Muscle of arm (tissue), 1 donor: ENCODE measurements at regions not wholly inside any gene's neighbourhood (a gene's known extent, or its start where the extent isn't known, plus 50 kb on each side); places are given as distances from the start of the nearest gene placed in this dataset.
"Not testable (repeated sequence)": the region's sequence is repeated elsewhere in the genome, so short reads cannot be mapped to it uniquely, and the experiment has no call there.

ENCODE experiments used
- DNase-seq: peaks from one replicate; pipeline ENCODE4 v3.0.0-alpha.2; 2013

DNA sequence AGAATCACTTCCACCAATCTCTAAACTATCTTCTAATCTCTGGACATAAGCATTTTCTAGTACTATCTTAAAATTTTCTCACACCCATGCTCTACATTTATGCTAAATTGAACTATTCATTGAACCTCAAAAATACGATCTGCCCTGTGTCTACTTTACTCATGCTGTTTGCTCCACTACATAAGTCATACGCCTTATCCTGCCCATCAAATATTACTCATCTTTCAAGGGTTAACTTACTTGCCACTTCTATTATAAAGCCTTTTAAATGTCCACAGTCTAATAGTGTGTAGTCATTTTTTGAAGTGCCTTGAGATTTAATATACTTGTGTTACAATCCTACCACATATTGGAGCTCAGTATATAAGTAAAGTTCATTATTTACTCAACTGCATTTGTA, 727.7 kb upstream of the SLIT2 start:
- DNase-seq: no peak

DNA sequence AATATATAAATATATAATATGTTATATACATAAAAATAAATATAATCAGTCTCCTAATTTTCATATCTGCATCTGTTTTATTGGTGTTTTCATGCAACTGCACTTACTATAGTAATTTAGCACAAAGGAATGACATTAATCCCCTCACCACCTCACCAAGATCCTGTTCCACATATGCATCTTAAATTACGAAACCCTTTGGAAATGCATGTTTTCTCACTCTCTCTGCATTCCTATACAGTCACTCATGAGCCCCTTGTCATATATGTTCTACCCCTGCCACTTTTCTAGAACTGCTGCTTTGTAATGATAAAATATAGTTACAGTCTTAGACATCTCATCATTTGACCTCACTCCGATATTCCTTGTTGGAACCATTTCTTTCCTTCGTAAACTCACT, 728.7 kb upstream of the SLIT2 start:
- no peak for DNase-seq

DNA sequence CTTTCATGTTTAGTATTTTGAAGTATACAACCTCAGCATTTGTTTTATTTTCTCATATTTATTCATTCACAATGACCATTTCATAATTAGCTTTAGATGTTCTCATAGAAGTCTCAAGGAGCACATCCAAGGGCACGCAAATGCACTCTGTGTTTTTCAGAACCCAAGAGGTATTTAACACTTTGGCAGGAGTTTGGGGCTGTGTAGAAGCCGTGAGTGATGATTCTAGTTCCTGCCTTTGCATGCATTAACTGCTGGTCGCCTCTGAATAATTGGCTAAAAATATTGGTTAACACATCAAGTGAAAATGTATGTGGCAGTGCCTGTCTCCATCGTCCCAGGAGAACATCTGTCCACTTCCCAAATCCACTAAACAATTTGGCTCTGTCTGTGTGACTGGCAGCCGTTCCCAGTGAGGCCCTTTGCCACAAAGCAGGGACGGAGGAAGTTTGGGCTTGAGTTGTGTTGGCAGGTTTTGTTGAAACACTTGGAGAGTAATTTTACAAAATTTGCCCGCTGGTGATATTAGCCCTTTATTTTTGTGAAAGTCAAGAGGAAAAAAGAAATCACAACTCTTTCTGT, 730.7 kb upstream of the SLIT2 start:
- peak; percentile 9 for DNase-seq

DNA sequence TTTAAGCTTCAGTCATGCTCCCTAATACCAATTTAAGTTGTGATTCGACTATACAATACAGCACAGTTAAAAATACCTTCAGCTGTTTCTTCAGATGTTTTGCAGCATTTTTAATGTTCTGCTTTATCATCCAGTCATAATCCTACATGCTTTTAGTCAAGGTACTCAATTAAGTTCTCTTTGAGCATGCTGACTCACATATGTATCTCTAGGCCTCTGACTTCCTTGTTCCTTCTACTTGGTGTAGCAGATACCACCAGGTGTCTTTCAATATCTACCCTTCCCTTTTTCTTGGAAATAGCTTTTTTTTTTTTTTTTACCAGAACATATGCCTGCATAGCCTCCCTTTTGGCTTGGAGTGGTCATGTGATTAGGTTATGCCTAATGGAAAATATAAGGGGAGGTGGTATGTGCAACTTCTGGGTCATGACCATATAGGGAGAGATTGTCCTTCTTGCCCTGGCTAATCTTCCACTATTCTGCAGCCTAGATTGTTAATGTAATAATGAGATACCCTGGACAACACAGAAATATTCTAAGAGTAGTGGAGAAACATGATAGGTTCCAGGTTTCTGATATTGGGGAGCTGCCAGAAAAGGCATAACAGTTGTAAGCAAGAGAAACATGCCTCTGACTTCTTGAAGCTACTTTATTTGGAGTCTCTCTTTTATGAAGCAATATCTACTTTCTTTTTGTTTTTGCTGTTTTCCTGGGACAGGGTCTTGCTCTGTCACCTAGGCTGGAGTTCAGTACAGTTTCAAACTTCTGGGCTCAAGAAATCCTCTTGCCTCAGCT, 737.2 kb upstream of the SLIT2 start:
- no peak for DNase-seq

DNA sequence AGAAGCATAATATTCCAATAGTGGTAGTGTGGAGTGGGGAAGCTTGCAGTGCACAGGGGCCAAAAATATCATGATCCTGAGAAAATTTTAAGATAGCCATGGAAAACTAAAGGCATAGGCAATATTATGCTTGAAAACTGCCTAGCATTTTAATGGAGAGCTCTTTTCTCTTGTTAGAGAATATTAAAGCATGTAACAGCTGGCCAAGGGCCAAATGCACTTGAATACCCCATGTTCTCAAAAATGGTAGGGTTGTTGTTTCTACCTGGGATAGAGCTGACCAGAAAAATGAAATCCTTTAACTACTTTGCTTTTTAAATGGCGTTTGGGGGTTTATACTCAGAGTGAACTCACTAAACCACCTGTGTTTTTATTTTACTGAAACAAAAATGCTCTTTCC, 739.6 kb upstream of the SLIT2 start:
- no peak for DNase-seq

DNA sequence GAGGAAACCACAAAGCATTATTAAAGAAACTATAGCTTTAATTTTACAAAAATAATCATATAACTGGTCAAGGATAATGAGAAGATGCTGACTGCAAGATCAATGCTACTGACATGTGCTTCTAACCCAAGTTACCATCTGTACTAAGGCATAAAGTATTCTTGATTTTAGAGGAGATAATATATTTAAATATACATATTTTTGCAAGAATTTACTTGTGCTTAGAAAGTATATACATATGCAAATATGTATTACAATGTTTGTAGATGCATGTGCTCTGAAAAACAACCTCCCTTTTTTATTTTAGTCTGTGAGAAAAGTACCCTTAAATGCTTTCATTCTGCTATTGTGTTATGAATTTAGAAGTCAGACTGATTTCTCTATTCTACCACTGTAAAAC, 740.7 kb upstream of the SLIT2 start:
- no peak for DNase-seq

DNA sequence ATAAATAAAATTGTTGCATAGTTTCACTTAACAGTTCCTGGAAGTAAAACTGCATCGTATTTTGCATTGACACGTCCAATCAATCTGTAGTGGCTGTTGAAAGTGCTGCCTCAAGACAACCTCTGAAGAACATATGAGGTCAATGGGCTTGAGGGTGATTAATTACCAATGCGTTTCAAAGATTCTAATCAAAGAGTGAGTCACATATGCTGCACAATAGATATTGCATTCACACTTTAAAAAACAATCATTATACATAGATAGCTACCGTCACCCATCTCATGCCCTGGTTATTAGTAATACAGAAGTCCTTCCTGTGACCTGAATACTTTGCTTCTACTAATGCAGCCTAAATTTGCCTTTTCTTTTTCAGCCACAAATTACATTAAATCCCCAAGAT, 743.3 kb upstream of the SLIT2 start:
- DNase-seq: no peak

DNA sequence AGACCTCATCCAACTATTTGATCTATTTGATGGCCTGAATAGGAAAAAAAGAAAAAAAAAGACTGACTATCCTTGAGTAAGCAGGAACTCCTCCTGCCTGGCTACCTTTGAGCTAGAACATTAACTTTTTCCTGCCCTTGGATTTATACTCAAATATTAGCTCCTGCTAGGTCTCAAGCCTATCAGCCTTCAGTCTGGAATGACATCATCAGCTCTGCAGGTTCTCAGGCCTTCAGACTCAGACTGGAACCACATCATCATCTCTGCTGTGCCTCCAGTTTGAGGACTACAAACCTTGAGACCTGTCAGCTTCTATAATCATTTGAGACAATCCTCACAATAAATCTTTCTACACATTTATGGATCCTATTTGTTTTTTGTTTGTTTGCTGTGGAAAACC, 754.0 kb upstream of the SLIT2 start:
- DNase-seq: no peak

DNA sequence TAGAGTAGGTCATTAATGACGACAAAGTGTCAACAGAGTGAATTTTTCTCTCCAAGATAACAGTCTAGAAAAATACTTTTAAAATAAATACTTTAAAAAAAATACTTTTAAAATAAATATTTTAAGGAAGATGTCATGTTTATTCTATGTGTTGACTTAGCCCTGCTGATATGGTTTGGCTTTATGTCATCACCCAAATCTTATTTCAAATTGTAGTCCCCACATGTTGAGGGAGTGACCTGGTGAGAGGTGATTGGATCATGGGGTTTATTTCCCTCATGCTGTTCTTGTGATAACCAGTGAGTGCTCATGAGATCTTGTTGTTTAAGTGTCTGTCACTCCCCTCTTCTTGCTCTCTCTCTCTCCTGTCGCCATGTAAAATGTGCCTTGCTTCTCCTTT, 754.9 kb upstream of the SLIT2 start:
- no peak for DNase-seq

DNA sequence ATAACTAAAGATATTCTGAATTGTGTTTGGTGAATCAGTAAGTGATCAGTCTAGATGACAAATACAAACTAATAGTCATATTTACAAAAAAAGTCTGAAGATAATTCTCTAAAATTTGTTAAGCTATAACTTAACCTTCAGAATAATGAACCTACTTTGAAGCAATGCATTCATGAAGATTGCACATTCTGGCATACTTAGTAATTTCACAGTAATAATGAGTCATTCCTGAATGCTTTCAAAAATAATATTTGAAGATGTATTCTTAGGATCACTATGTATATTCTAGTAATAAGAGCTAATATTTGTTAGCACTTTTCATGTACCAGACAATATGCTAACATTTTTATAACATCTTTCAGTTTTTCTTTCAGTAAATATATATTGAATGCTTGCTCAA, 756.7 kb upstream of the SLIT2 start:
- no peak for DNase-seq

DNA sequence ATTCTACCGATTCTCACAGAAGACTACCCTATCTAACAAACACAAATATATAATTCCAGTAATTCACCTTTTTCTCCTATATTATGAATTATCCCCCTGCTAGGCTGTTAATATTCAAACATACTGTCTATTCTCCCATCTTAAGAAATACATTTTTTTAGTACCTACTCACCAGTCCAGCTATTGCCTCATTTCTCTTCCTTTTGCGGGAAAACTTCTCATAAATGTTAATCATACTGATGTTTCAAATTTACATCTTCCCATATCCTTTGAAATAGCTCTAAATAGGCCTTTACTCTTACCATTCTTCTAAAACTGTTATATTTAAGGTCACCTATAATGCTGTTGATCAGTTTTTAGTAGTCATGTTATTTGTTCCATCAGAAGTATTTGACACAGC, 759.1 kb upstream of the SLIT2 start:
- DNase-seq: no peak

DNA sequence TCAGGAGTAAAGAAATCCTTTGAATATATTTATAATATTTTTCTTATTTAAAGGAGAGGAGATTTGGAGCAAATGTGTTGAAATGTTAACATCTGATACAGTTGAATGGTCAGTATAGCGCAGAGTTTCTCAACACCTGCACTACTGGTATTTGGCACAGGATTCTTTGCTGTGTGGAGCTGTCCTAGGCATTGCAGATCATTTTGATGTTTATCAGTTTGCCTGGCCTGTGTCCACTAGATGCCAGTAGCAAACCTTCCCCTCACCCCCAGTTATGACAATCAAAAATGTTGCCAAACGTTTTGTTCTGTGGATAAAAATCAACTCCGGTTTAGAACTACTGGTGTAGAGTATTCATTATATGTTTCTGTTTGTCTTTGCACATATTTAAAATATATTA, 765.3 kb upstream of the SLIT2 start:
- no peak for DNase-seq

DNA sequence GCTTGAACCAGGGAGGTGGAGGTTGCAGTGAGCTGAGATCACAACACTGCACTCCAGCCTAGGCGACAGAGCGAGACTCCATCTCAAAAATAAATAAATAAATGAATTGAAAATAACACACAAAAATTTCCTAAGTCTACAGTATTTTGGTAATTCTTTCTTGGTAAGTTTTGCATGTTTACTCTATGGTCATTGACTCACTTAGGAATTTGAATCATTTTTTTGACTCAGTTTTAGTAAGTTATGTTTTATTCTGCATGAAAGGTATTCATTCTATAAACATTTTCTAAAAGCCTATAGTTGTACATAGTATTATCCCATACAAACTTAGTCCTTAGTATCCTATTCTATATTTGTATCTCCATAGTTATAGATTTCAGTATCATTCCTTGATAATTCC, 772.9 kb upstream of the SLIT2 start:
- DNase-seq: no peak

DNA sequence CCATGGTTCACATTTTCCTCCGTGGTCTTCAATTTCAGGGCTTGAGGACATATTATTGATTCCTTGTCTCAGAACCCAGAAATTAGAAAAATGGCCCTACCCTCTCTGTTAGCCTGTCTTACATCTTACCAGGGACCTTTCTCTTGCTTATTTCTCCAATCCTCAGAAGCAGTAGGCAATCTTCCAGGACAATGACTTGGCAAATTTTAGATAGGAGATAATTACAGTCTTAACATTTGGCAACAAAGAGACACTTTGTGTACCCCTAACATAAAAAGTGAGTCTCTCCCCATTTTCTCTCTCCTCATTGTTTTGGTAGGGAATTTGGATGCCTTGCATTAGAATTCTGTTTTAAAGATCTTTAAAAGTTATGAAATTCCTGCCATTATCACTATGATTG, 778.1 kb upstream of the SLIT2 start:
- DNase-seq: no peak

DNA sequence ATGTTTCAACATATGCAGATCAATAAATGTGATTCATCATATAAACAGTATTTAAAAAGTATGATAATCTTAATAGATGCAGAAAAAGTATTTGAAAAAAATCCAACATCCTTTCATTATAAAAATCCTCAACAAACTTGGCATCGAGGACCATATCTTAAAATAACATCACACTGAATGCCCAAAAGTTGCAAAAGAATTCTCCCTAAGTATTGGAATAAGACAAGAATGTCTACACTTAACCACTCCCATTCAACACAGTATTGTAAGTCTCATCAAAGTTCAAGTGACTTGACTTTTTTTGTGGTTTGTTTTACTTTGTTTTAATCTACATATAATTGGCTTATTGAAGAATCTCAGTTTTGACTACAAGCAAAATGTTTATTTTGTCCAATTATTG, 779.0 kb upstream of the SLIT2 start:
- no peak for DNase-seq

DNA sequence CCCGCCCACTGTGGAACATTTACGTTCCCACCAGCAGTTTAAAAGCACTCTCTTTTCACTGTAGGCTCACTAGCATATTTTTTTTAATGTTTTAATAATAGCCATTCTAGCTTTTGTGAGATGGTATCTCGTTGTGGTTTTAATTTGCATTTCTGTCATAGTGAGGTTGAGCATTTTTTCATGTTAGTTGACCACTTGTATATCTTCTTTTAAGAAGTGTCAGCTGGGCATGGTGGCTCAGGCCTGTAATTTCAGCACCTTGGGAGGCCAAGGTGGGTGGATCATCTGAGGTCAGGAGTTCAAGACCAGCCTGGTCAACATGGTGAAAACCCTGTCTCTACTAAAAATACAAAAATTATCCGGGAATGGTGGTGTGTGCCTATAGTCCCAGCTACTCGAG, 781.7 kb upstream of the SLIT2 start:
- DNase-seq: not testable (repeated sequence)

DNA sequence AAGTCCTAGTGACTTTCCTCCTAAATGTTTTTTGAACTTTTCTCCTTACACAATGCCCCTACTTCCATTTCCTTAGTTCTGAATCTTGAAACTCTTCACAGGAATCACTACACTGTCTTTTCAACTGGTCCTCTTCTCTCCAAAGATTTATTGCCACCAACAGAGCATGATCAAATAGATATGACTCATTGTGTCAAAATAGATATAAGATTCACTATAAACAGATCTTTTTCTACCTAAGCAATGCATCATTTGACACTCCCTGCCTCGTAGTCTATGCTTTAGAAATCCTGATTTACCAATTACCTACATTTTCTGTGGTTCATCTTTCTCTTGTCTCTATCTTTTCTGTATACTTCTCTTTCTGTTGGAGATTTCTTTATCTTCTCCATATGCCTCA, 789.6 kb upstream of the SLIT2 start:
- DNase-seq: no peak

DNA sequence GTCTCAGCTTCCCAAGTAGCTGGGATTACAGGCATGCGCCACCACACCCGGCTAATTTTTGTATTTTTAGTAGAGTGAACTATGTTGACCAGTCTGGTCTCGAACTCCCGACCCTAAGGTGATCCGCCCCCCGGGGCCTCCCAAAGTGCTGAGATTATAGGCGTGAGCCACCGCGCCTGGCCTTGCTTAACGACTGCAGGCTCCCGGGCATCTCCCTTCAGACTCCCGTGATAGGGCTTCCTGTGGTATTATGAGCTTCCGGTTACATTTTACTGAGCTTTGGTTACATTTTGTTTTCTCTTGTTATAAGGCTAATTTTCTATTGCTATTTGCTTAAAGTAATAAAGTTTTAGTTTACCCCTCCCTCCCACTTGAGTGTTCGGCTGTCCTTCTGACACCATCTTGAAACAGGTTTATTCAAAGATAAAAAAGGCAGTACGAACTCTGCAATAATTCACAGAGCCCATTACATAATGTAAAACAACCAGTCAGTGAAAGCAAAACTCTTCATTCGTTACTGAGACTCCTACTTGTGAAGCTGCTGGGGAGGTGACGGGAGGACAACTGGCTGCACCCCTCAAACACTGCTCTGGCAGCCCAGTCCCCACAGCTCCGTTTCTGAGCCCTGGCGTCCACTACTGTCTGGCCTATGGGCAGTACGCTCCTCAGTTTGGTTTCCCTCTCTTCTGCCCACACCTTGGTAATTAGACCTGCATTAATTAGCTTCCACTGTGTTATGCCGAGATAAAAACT, 795.7 kb upstream of the SLIT2 start:
- no peak for DNase-seq

DNA sequence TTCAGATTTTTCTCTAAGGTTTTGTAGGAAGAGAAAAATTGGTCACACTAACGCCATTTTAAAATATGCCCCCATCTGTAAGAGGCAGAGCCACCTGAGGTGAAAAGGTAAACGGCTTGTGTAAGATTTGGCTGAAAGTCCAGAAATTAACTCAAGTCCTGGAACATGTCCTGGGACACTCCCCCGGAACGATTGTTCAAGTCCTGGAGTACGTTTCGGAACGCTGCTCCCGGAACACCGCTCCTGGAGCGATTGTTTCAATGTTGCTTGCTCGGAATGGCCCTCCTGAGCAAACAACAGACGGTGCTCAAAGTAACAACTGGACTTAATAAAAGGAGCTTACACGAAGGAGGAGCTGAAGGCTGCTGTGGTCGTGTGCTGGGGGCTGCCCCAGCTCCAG, 796.5 kb upstream of the SLIT2 start:
- no peak for DNase-seq

DNA sequence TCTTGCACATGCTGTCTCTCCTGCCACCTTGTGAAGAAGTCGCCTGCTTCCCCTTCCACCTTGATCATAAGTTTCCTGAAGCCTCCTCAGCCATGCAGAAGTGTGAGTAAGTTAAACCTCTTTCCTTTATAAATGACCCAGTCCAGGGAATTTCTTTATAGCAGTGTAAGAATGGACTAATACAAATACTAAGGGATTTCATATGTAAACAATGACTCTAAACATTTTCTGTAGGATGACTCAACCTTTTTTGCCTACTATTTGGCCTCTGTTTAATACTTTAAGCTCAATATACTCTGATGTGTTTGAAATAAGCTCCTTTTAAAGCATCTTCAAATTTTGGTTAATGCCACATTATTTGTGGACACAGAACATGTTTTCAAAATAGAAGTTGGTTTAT, 813.5 kb upstream of the SLIT2 start:
- DNase-seq: no peak

DNA sequence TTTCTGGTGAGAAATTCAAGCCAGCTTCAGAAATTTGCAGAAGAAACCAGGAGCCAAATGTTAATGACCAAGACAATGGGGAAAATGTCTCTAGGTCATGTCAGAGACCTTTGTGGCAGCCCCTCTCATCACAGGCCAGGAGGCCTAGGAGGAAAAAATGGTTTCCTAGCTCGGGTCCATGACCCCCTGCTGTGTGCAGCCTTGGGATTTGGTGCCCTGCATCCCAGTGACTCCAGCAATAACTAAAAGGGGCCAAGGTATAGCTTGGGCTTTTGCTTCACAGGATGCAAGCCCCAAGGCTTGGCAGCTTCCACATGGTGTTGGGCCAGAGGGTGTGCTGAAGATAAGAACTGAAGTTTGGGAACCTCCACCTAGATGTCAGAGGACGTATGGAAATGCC, 814.7 kb upstream of the SLIT2 start:
- DNase-seq: no peak

DNA sequence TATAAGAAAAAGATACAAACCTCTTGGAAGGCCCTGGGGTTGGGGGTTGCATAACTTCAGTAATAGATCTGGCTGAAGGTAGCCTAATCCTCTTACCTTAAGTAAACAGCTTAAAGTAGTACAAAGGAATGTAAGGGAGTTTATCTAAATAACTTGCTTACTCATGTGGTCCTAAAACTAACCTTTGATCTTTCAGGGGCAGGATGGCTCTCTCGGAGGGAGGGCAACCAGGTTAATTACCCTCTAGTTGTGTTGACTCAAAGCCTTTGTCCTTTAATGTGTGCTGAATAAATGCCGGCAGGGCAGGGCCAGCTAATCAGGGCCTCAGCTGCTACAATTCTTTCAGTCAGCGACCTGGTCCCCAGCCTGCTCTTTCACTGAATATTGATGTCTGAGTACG, 822.0 kb upstream of the SLIT2 start:
- DNase-seq: no peak

DNA sequence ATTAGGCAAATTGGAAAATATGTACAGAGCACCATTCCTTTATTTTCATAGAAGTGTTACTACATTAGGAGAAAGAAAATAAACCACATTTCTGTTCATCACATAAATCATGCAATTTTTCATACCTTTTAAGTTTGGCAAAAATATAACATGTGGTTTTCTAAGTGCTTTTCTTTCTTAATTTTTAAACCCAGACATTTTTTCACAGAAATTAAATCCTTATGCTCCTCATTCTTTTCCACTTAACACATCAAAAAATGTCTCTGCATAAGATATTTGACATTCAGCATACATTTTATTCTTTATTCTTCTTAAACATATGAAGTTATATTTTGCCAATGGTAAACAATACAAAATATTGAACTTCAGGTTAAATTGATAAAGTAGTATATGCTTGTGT, 826.6 kb upstream of the SLIT2 start:
- DNase-seq: no peak
